IMR-90 (cell line): ENCODE measurements at regions not wholly inside any gene's neighbourhood (a gene's known extent, or its start where the extent isn't known, plus 50 kb on each side); places are given as distances from the start of the nearest gene placed in this dataset.

Source experiments
- BHLHE40 ChIP-seq: fragments of 150-350 bp; IDR thresholded peaks from 2 replicates; pipeline ENCODE4 v1.6.1; 2016; ENCODE audit warnings: mild to moderate bottlenecking, low read depth, low read length
- CEBPB ChIP-seq: IDR thresholded peaks from 2 replicates; pipeline ENCODE4 v1.6.1; 2012; ENCODE audit warnings: low read depth, low read length, improper control_type of control experiment
- CTCF ChIP-seq: conservative IDR thresholded peaks from 2 replicates; pipeline ENCODE4 v1.5.1; 2012; ENCODE audit warnings: mild to moderate bottlenecking, low read depth, low read length, improper control_type of control experiment
- MAZ ChIP-seq: IDR thresholded peaks from 2 replicates; pipeline ENCODE4 v1.6.1; 2012; ENCODE audit warnings: low read depth, mild to moderate bottlenecking, low read length, improper control_type of control experiment, moderate library complexity, borderline replicate concordance
- MXI1 ChIP-seq: IDR thresholded peaks from 2 replicates; pipeline ENCODE4 v1.6.1; 2012; ENCODE audit warnings: low read depth, mild to moderate bottlenecking, low read length, moderate library complexity, borderline replicate concordance
- POLR2A ChIP-seq: IDR thresholded peaks from 2 replicates; pipeline ENCODE4 v1.6.1; 2012; ENCODE audit warnings: mild to moderate bottlenecking, low read depth, low read length
- RCOR1 ChIP-seq: IDR thresholded peaks from 2 replicates; pipeline ENCODE4 v1.6.1; 2012; ENCODE audit warnings: mild to moderate bottlenecking, low read length, improper control_type of control experiment; ENCODE audit not compliant: insufficient replicate concordance
- RFX5 ChIP-seq: IDR thresholded peaks from 2 replicates; pipeline ENCODE4 v1.8.0; 2012; ENCODE audit warnings: low read depth, mild to moderate bottlenecking, low read length, moderate library complexity
- SMC3 ChIP-seq: fragments of 150-350 bp; IDR thresholded peaks from 2 replicates; pipeline ENCODE4 v1.6.1; 2016; ENCODE audit warnings: low read depth, mild to moderate bottlenecking, antibody characterized with exemption, low read length, moderate library complexity

- TF ChIP-seq CTCF (no peak), POLR2A (no peak), RFX5 (no peak), CEBPB (no peak), SMC3 (no peak), MXI1 (no peak), RCOR1 (no peak), BHLHE40 (no peak), MAZ (no peak)
Observed at GRCh38 chr18:44153981-44154380, 526.7 kb upstream of the SETBP1 start.
